Astrocyte (in vitro differentiated cells and primary cell): ENCODE measurements at regions not wholly inside any gene's neighbourhood (a gene's known extent, or its start where the extent isn't known, plus 50 kb on each side); places are given as distances from the start of the nearest gene placed in this dataset.

Experiments
- DNase-seq: peaks from one replicate; pipeline ENCODE4 v3.0.0-alpha.2; 2010; ENCODE audit warnings: low read depth
- FAIRE-seq: peaks from 2 replicates; lab custom pipeline; 2011; peaks lifted over from hg19 to GRCh38; lab: Jason Lieb, UNC
- H2AFZ ChIP-seq: 2 replicates; pipeline ENCODE4 v1.6.0; 2012; ENCODE audit warnings: low read depth, low read length, inconsistent platforms
- H3K27ac ChIP-seq: 2 replicates; pipeline ENCODE4 v1.5.1; 2011; ENCODE audit warnings: low read depth, low read length, inconsistent platforms
- H3K27me3 ChIP-seq: 2 replicates; pipeline ENCODE4 v1.6.0; 2011; ENCODE audit warnings: low read length, inconsistent platforms; ENCODE audit not compliant: insufficient read depth
- H3K36me3 ChIP-seq: 2 replicates; pipeline ENCODE4 v1.5.1; 2011; ENCODE audit warnings: low read length, inconsistent platforms; ENCODE audit not compliant: insufficient read depth
- H3K4me1 ChIP-seq: 2 replicates; pipeline ENCODE4 v1.5.1; 2011; ENCODE audit warnings: low read length, inconsistent platforms; ENCODE audit not compliant: insufficient read depth
- H3K4me2 ChIP-seq: 2 replicates; pipeline ENCODE4 v1.6.0; 2012; ENCODE audit warnings: low read length, inconsistent platforms
- H3K4me3 ChIP-seq: 2 replicates; pipeline ENCODE4 v1.5.1; 2011; ENCODE audit warnings: low read depth, mild to moderate bottlenecking, low read length, inconsistent platforms; ENCODE audit not compliant: insufficient read depth
- H3K79me2 ChIP-seq: 2 replicates; pipeline ENCODE4 v1.6.0; 2012; ENCODE audit warnings: mild to moderate bottlenecking, low read length, inconsistent platforms; ENCODE audit not compliant: insufficient read depth
- H3K9ac ChIP-seq: 2 replicates; pipeline ENCODE4 v1.6.0; 2012; ENCODE audit warnings: mild to moderate bottlenecking, low read length, inconsistent platforms
- H3K9me3 ChIP-seq: 2 replicates; pipeline ENCODE4 v1.5.1; 2012; ENCODE audit warnings: low read depth, mild to moderate bottlenecking, low read length, inconsistent platforms; ENCODE audit not compliant: insufficient read depth
- H4K20me1 ChIP-seq: 2 replicates; pipeline ENCODE4 v1.6.0; 2012; ENCODE audit warnings: low read length, inconsistent platforms; ENCODE audit not compliant: insufficient read depth
- H3K27ac Mint-ChIP-seq: one replicate; pipeline ENCODE4 v1.8.0; 2021; ENCODE audit warnings: mild to moderate bottlenecking, mixed read lengths; ENCODE audit not compliant: unreplicated experiment
- H3K27me3 Mint-ChIP-seq: one replicate; pipeline ENCODE4 v1.8.0; 2021; ENCODE audit warnings: low read depth, mixed read lengths; ENCODE audit not compliant: unreplicated experiment
- H3K36me3 Mint-ChIP-seq: one replicate; pipeline ENCODE4 v1.8.0; 2021; ENCODE audit warnings: low read depth, mixed read lengths; ENCODE audit not compliant: unreplicated experiment
- H3K4me1 Mint-ChIP-seq: one replicate; pipeline ENCODE4 v1.8.0; 2021; ENCODE audit warnings: low read depth, mixed read lengths; ENCODE audit not compliant: unreplicated experiment
- H3K4me3 Mint-ChIP-seq: one replicate; pipeline ENCODE4 v1.8.0; 2021; ENCODE audit warnings: mild to moderate bottlenecking, moderate library complexity, mixed read lengths; ENCODE audit not compliant: unreplicated experiment
- H3K9me3 Mint-ChIP-seq: one replicate; pipeline ENCODE4 v1.8.0; 2021; ENCODE audit warnings: mild to moderate bottlenecking, mixed read lengths; ENCODE audit not compliant: unreplicated experiment
- EZH2 ChIP-seq: IDR thresholded peaks from 2 replicates; pipeline ENCODE4 v1.6.1; 2012; ENCODE audit warnings: mild to moderate bottlenecking, low read length, inconsistent platforms; ENCODE audit not compliant: insufficient read depth
- TF ChIP-seq, protein P1 (sequence below): IDR thresholded peaks from 2 replicates; pipeline ENCODE4 v1.5.1; 2011; ENCODE audit warnings: low read depth, mild to moderate bottlenecking, inconsistent platforms, low read length, moderate library complexity; ENCODE audit not compliant: insufficient read depth

DNA sequence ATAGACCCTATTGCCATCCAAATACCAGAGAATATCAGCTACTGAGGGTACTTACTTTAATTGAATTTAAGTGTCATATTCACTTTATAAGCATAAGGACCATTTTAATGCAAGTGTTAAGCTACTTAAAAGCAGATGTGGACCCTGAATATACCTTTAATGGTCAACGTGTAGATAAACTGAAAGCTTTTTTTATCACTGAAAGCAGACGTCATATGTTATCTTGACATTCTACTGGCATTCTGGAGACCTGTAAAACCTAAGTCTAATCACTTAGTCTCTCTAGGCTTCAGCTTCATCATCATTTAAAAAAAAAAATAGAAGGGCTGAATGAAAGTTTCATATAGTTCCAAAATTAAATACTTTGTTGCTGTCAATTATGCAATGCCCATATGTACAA, 116.5 kb downstream of the ELAPOR2 start:
- no peak overlapping the region for H3K4me2 ChIP-seq
- H3K36me3 ChIP-seq: no peaks in the 10 kb centered on the region
- H3K9ac ChIP-seq: no peak overlapping the region
- no peak overlapping the region for H3K4me3 ChIP-seq
- H3K9me3 ChIP-seq: no peaks in the 10 kb centered on the region
- H3K4me1 ChIP-seq: no peaks in the 10 kb centered on the region
- H3K36me3 Mint-ChIP-seq: no peaks in the 10 kb centered on the region
- no peak overlapping the region for H3K4me3 Mint-ChIP-seq
- H3K27ac ChIP-seq: no peak overlapping the region
- H4K20me1 ChIP-seq: no peaks in the 10 kb centered on the region
- no peak overlapping the region for H2AFZ ChIP-seq
- no peaks in the 10 kb centered on the region for H3K27me3 ChIP-seq
- TF ChIP-seq EZH2: no peak
- TF ChIP-seq, protein P1, sequence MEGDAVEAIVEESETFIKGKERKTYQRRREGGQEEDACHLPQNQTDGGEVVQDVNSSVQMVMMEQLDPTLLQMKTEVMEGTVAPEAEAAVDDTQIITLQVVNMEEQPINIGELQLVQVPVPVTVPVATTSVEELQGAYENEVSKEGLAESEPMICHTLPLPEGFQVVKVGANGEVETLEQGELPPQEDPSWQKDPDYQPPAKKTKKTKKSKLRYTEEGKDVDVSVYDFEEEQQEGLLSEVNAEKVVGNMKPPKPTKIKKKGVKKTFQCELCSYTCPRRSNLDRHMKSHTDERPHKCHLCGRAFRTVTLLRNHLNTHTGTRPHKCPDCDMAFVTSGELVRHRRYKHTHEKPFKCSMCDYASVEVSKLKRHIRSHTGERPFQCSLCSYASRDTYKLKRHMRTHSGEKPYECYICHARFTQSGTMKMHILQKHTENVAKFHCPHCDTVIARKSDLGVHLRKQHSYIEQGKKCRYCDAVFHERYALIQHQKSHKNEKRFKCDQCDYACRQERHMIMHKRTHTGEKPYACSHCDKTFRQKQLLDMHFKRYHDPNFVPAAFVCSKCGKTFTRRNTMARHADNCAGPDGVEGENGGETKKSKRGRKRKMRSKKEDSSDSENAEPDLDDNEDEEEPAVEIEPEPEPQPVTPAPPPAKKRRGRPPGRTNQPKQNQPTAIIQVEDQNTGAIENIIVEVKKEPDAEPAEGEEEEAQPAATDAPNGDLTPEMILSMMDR: no peak
- H3K27ac Mint-ChIP-seq: no peak overlapping the region
- DNase-seq: no peak
- no peak for FAIRE-seq
- no peaks in the 10 kb centered on the region for H3K27me3 Mint-ChIP-seq
- peaks cover 12% of the 10 kb centered on the region for H3K4me1 Mint-ChIP-seq
- H3K79me2 ChIP-seq: no peaks in the 10 kb centered on the region
- H3K9me3 Mint-ChIP-seq: no peaks in the 10 kb centered on the region

DNA sequence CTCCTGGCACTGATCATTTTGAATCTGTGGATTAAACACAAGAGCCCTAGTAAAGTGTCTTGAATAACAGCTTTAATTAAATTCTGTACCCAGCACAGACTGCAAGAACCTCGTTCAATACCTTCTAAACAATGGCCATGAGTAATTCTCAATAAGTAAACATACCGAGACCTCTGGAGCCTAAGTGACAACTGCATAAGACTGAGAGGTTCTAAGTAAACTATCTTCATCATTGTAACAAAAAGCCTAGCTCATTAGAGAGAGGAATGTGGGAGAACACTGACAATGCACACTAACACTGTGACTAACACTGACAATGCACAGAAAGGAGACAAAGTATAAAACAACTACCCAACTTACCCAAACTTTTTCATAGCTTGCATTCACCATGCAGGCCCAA, 117.4 kb downstream of the ELAPOR2 start:
- FAIRE-seq (no peak), DNase-seq (no peak)
- Histone ChIP-seq H2AFZ (no peak overlapping the region), H4K20me1 (no peaks in the 10 kb centered on the region), H3K9ac (no peak overlapping the region), H3K27me3 (no peaks in the 10 kb centered on the region), H3K36me3 (no peaks in the 10 kb centered on the region), H3K4me3 (no peak overlapping the region), H3K79me2 (no peaks in the 10 kb centered on the region), H3K4me2 (no peak overlapping the region), H3K4me1 (no peaks in the 10 kb centered on the region), H3K27ac (no peak overlapping the region), H3K9me3 (no peaks in the 10 kb centered on the region)
- no peaks in the 10 kb centered on the region for H3K36me3 Mint-ChIP-seq
- H3K9me3 Mint-ChIP-seq: no peaks in the 10 kb centered on the region
- peaks cover 4% of the 10 kb centered on the region for H3K4me1 Mint-ChIP-seq
- no peak overlapping the region for H3K4me3 Mint-ChIP-seq
- TF ChIP-seq, protein P1: no peak
- no peak for TF ChIP-seq EZH2
- peak overlapping the region; percentile 14 for H3K27ac Mint-ChIP-seq
- H3K27me3 Mint-ChIP-seq: no peaks in the 10 kb centered on the region

DNA sequence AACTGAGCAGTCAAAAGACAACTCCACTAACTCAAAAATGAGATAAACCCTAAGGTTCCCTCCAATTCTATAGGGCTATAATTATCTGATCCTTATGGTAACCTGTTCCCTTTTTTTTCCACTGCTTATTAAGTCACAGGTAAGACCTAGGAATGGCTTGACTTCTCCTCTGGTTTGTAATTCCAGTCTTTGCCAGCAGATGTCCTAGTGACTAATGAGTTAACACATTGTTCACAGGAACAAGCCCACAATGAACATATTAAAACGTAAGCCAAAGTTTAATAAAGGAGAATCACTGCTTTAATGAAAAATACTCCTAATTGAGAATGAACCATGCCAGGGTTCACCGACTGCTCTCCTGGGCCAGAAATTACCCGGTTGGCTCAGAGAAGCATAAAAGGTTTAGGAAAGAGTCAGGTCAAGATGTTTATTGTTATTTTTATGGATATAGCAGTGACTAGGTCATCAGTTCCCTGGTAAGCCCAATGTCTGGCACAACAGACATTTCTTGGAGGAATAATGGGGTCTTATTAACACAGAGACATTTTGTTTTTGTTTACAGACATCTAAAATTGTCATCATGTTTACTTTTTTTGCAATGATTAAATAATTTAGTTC, 120.1 kb downstream of the ELAPOR2 start:
- Histone ChIP-seq H3K4me2 (no peak overlapping the region), H3K9ac (no peak overlapping the region), H3K4me1 (no peaks in the 10 kb centered on the region), H3K4me3 (no peak overlapping the region), H3K9me3 (no peaks in the 10 kb centered on the region), H2AFZ (no peak overlapping the region), H3K79me2 (no peaks in the 10 kb centered on the region), H3K36me3 (no peaks in the 10 kb centered on the region), H4K20me1 (no peaks in the 10 kb centered on the region), H3K27me3 (no peaks in the 10 kb centered on the region), H3K27ac (no peak overlapping the region)
- TF ChIP-seq EZH2: no peak
- TF ChIP-seq, protein P1: peak; percentile 75
- Mint-ChIP-seq H3K27me3 (no peaks in the 10 kb centered on the region), H3K36me3 (no peaks in the 10 kb centered on the region), H3K9me3 (no peaks in the 10 kb centered on the region), H3K27ac (no peak overlapping the region), H3K4me1 (peaks cover 4% of the 10 kb centered on the region), H3K4me3 (no peak overlapping the region)
- DNase-seq (peak; percentile 43), FAIRE-seq (no peak)
